Hypothalamus (tissue), 51 donors: ENCODE measurements at regions not wholly inside any gene's neighbourhood (a gene's known extent, or its start where the extent isn't known, plus 50 kb on each side); places are given as distances from the start of the nearest gene placed in this dataset.
"Not testable (repeated sequence)": the region's sequence is repeated elsewhere in the genome, so short reads cannot be mapped to it uniquely, and the experiment has no call there.

Source experiments
- DNase-seq, 51 donors: peaks; one replicate each; lab custom pipeline; 2025; lab: John Stamatoyannopoulos, UW

DNA sequence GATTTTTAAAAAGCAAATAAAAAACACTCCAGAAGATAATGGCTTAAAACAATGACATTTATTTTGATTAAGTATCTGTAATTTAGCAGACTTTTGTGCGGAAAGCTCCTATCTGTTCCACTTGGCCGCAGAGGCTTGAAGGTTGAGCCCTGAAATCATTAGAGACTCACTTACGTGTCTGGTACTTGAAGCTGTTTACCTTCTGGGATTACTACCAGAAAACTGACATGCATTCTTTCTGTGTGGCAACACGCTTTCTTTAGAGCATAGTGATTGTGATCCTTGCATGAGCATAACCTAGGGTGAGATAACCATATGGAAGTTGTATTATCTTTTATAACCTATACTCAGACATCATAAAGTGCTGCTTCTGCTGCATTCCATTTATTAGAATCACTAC is 298.5 kb downstream of the SI start:
- DNase-seq = no peak

- no peak for DNase-seq
Observed at GRCh38 chr3:164752812-164753211, 325.5 kb downstream of the SI start.

GRCh38 chr3:164748626-164749025 is 329.7 kb downstream of the SI start:
- no peak for DNase-seq

GRCh38 chr3:164741869-164742268 is 336.4 kb downstream of the SI start:
- no peak for DNase-seq

DNA sequence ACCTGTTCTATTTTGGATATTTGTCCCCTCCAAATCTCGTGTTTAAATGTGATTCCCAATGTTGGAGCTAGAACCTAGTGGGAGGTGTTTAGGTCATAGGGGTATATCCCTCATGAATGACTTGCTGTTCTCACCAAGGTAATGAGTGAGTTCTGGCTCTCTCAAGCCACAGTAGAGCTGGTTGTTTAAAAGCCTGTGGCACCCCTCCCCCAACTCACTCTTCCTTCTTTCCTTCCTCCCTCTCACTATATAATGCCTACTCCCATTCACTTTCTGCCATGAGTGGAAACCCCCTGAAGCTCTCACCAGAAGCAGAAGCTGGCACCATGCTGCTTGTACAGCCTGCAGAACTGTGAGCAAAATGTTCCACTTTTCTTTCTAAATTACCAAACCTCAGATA is 341.1 kb downstream of the SI start:
- DNase-seq = no peak

DNA sequence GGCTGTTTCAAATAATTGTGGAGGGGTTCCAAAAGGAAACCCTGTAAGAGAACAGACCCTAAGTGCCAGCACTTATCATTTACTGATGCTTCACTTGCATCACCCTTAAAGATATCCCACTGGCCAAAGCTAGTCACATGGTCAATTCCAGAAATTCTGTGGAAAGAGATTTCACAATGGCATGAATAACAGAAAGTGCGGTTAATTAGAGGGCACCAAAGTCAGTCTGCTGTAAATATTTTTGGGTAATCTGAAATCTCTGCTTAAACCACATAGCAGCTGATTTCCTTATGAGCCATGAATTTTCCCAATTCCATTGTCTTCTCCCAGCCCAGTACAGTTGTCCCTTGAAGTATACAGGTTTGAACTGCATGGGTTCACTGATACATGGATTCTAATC is 346.1 kb downstream of the SI start:
- DNase-seq = no peak

GRCh38 chr3:164730815-164731360 is 347.4 kb downstream of the SI start:
- DNase-seq = no peak

- no peak for DNase-seq
Observed at GRCh38 chr3:164723396-164723795, 354.9 kb downstream of the SI start.

GRCh38 chr3:164702808-164703207 is 375.5 kb downstream of the SI start:
- DNase-seq = not testable (repeated sequence)

- DNase-seq = no peak
Observed at GRCh38 chr3:164687902-164688301, 390.4 kb downstream of the SI start.

DNA sequence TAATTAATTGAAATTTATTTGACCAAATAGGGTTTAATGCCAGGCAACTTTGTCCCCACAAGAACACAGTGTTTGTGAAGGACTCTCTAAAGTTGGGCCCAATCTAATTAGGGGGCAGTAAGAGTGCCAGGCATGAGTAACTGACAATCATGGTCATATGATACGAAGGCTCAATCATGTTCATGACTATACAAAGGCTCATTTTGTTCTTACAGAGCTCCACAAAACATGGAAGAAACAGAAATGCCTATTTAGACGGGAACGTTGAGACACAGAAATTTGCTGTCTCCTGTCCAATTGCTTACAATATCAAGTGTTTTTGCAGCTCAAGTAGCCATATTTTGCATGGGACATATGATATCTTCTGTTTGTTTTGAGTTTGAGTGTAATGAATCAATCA is 391.1 kb downstream of the SI start:
- DNase-seq = peak in 4 of 51 donors; percentile 1 to 50 (median 11)

DNA sequence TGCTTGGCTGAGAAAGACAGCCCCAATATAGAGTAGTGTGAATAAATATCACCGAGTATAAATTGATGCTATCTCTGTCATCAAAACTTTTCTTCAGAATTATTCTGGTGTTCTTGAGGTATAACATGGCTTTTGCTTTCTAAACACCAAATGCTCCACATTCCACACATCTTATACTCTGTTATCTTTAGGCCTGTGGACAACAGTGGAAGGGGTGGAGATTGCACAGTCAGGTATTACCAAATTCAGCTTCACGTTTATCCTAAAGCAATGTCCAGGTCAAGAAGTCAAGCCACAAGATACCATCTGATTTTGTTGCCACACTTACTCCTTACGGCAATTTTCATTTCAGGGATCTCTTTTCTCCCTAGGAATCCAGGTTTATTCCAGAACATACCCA is 394.8 kb downstream of the SI start:
- DNase-seq = no peak

GRCh38 chr3:164679245-164679644 is 399.1 kb downstream of the SI start:
- DNase-seq = no peak

GRCh38 chr3:164677317-164677716 is 401.0 kb downstream of the SI start:
- no peak for DNase-seq

DNA sequence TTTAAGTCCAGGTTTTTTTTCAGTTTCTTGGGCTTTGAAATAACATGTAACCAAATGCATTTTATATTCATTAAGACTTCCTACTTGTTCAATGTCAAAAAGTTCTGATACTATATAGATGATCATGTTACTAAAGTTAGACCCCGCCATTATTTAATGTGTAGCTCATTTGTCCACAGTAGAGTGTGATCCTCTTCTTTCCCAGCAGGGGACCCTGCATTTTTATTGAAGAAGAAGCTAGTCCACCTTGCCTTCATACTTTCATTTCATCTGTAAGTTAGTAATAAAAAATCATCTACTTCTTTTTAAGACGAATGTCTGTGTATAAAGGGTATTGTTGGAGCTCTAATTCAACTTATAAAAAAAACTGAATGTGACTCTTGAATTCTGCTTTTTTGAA is 404.6 kb downstream of the SI start:
- DNase-seq = no peak

GRCh38 chr3:164658125-164658524 is 420.2 kb downstream of the SI start:
- no peak for DNase-seq

DNA sequence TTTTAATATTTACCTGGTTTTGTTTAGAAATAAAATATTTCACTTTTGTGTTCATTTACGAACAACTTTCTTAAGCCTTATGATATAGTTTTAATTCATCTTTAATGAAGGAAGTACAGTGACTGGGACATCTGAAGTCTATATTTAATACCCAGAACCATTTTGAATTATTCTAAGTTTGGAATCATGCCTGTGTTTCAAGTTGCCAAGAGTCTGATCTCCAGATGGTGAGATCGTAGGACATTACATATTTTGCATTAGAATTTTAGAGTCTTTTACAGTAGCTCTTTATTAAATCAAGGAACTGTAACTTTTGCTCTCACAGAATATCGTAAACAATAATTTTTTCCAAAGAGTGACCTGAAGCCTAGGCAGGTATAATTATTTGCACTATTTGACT is 420.7 kb downstream of the SI start:
- DNase-seq = no peak

DNA sequence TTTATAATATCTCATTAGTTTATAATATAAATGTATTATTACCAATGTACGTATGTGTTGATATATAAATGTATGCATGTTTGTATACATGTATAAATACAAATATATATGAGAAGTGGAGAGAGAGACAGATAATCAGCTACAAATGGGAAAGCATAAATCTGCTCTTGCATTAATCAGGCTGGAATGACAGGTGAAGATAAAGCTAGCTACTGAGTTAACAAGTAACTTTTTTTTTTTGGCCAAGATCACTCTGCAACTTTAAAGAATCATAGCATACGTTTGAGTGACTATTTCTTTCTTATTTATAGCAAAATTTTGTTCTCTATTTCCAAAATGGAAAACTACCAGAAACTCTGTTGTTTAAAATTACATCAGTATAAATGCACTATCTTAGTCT is 422.8 kb downstream of the SI start:
- no peak for DNase-seq

- no peak for DNase-seq
Observed at GRCh38 chr3:164641071-164641470, 437.2 kb downstream of the SI start.

DNA sequence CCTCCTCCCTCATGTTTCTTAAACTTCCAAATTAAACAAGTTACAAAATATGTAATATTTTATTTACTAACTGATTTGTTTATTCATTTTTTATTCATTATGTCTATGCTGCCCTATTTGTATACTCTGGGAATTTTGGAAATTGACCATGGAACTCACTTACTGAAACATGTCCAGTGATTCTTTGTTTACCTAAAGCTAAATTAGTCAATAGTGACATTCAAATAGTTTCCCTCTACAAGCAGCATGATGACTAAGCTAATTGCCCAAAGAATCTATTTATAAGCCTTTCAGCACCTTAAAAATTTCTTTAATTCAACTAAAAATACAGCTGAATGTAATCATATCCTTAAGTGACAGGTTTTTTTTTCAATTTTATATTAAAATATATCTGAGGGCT is 437.7 kb downstream of the SI start:
- DNase-seq = no peak

DNA sequence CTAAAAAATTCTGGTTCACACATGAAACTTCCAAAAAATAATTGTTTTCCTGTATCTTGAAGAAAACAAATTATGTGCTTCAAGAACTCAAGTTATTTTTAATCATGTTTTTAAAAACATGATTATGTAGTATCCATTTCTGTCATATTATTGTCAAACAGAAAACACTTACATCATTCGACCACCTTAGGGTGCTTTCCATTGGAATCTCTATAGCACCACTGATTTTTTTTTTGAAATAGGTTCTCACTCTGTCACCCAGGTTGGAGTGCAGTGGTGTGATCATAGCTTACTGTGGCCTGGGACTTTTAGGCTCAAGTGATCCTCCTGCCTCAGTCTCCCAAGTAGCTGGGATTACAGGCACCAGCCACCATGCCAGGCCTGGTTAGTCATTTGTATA is 457.3 kb downstream of the SI start:
- DNase-seq = no peak

- DNase-seq = no peak
Observed at GRCh38 chr3:164620423-164620822, 457.9 kb downstream of the SI start.

GRCh38 chr3:164612751-164613150 is 465.5 kb downstream of the SI start:
- no peak for DNase-seq
